ENCODE measurements at regions not wholly inside any gene's neighbourhood (a gene's known extent, or its start where the extent isn't known, plus 50 kb on each side); places are given as distances from the start of the nearest gene placed in this dataset.
"Not testable (repeated sequence)": the region's sequence is repeated elsewhere in the genome, so short reads cannot be mapped to it uniquely, and the experiment has no call there.

- TF ChIP-seq POLR2A, POLR2AphosphoS5 (IDR thresholded peaks at IDR 0.05; ENCODE audit: low read depth, low read length): not testable (repeated sequence)
These were observed 126.2 kb downstream of the MTERF1 start for GRCh38 chr7:91754280-91754679.

Data from GM12892 (cell line).